BE2C (cell line): ENCODE measurements at regions not wholly inside any gene's neighbourhood (a gene's known extent, or its start where the extent isn't known, plus 50 kb on each side); places are given as distances from the start of the nearest gene placed in this dataset.

ENCODE experiments used
- DNase-seq: peaks from one replicate; pipeline ENCODE4 v3.0.0-alpha.2; 2020
- H3K27me3 ChIP-seq: fragments of 250-450 bp; sonication (Bioruptor Pico); 2 replicates; pipeline ENCODE4 v1.5.1; 2020; ENCODE audit warnings: mild to moderate bottlenecking
- H3K36me3 ChIP-seq: fragments of 250-450 bp; sonication (Bioruptor Pico); 2 replicates; pipeline ENCODE4 v1.5.1; 2020; ENCODE audit warnings: mild to moderate bottlenecking
- H3K4me1 ChIP-seq: fragments of 250-450 bp; sonication (Bioruptor Pico); 2 replicates; pipeline ENCODE4 v1.5.1; 2020
- H3K4me3 ChIP-seq: 2 replicates; pipeline ENCODE4 v1.5.1; 2011; ENCODE audit warnings: low read depth, low read length
- H3K9me3 ChIP-seq: fragments of 250-450 bp; sonication (Bioruptor Pico); 2 replicates; pipeline ENCODE4 v1.5.1; 2020
- TF ChIP-seq, protein P1 (sequence below): IDR thresholded peaks from 2 replicates; pipeline ENCODE4 v1.5.1; 2012; ENCODE audit warnings: mild to moderate bottlenecking, low read depth, low read length

DNA sequence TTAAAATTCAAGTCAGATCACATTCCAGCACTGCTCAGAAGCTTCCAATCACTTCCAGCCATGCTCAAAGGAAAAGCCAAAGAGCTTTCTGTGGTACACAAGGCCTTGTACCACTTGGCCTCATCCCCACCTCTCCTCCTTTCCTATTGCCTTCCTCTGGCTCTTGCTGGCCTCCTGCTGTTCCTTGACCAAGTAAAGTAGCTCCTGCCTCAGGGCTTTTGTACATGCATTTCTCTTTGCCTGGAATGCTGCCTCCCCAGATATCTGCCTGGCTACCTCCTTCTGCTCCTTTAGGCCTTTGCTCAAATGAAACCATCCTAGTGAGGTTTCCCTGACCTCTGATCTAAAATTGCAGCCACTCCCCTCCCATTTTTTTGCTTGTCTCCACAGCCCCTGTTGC lies 51.2 kb upstream of the TCL1B start:
- H3K4me3 ChIP-seq, result no peak overlapping the region
- TF ChIP-seq, protein P1, sequence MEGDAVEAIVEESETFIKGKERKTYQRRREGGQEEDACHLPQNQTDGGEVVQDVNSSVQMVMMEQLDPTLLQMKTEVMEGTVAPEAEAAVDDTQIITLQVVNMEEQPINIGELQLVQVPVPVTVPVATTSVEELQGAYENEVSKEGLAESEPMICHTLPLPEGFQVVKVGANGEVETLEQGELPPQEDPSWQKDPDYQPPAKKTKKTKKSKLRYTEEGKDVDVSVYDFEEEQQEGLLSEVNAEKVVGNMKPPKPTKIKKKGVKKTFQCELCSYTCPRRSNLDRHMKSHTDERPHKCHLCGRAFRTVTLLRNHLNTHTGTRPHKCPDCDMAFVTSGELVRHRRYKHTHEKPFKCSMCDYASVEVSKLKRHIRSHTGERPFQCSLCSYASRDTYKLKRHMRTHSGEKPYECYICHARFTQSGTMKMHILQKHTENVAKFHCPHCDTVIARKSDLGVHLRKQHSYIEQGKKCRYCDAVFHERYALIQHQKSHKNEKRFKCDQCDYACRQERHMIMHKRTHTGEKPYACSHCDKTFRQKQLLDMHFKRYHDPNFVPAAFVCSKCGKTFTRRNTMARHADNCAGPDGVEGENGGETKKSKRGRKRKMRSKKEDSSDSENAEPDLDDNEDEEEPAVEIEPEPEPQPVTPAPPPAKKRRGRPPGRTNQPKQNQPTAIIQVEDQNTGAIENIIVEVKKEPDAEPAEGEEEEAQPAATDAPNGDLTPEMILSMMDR, result no peak
- H3K36me3 ChIP-seq, result no peaks in the 10 kb centered on the region
- H3K27me3 ChIP-seq, result no peaks in the 10 kb centered on the region
- H3K9me3 ChIP-seq, result no peaks in the 10 kb centered on the region
- no peaks in the 10 kb centered on the region for H3K4me1 ChIP-seq
- DNase-seq, result no peak
